ENCODE measurements at regions not wholly inside any gene's neighbourhood (a gene's known extent, or its start where the extent isn't known, plus 50 kb on each side); places are given as distances from the start of the nearest gene placed in this dataset.

DNA sequence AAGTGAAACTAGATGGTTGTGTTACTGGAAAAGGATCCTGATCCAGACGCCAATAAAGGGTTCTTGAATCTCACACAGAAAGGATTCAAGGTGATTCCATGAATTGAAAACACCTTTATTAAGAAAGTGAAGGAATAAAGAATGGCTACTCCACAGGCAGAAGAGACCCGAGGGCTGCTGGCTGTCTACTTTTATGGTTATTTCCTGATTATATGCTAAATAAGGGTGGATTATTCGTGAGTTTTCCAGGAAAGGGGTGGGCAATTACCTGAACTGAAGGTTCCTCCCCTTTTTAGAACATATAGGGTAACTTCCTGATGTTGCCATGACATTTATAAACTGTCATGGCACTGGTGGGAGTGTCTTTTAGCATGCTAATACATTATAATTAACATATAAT is 50.9 kb upstream of the WARS2 start:
- no peaks in the 10 kb centered on the region for H3K4me1 ChIP-seq
- no peak overlapping the region for H3K4me3 ChIP-seq
- 87 to 90% methylated on average over 3 of the region's 3 CpGs for WGBS, 2 donors
- no peaks in the 10 kb centered on the region for H3K27me3 ChIP-seq
- no peaks in the 10 kb centered on the region for H3K36me3 ChIP-seq
- no peak overlapping the region for H3K27ac ChIP-seq
- no peaks in the 10 kb centered on the region for H3K9me3 ChIP-seq
- DNase-seq = no peak
- intact Hi-C loops (cut with DNase I) = no loop called here
- TF ChIP-seq, protein P1, sequence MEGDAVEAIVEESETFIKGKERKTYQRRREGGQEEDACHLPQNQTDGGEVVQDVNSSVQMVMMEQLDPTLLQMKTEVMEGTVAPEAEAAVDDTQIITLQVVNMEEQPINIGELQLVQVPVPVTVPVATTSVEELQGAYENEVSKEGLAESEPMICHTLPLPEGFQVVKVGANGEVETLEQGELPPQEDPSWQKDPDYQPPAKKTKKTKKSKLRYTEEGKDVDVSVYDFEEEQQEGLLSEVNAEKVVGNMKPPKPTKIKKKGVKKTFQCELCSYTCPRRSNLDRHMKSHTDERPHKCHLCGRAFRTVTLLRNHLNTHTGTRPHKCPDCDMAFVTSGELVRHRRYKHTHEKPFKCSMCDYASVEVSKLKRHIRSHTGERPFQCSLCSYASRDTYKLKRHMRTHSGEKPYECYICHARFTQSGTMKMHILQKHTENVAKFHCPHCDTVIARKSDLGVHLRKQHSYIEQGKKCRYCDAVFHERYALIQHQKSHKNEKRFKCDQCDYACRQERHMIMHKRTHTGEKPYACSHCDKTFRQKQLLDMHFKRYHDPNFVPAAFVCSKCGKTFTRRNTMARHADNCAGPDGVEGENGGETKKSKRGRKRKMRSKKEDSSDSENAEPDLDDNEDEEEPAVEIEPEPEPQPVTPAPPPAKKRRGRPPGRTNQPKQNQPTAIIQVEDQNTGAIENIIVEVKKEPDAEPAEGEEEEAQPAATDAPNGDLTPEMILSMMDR (IDR thresholded peaks at IDR 0.05) = no peak
- TF ChIP-seq POLR2A (IDR thresholded peaks at IDR 0.05) = no peak

DNA sequence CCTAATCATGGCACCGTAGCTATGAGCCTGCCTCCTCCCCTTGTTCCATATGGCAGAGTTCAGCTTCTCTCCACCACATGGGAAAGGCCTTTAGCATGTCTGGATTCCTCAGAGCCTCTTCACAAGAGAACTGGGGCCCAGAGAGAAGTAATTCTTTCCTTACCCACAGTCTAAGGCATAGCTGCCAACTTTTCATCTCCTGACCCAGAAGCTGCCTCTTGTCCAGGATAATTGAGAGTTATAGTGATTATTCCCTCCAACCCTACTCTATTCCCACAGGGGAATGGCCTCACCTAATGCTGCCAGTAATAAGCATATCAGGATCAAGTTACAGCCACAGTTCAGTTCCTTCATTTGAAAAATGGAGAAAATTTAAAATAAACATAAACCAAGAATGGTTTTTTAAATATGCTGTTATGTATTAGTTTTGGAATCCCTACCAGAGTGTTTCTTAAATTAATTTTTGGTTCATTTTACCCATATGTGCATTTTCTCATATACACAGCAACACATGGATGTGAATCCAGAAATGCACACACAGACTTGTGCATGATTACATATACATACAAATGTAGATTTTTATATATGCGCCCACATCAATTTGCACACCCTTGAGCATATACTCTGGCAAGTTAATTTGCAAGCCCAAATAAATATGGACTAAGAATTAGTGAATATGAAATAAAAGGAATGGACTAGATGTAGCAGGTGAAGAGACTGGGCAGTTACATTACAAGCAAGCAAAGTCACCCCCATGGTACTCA is 63.9 kb upstream of the WARS2 start:
- H3K27me3 ChIP-seq = no peaks in the 10 kb centered on the region
- intact Hi-C loops (cut with DNase I) = no loop called here
- 96% methylated on average over 2 of the region's 2 CpGs for WGBS, 2 donors
- no peaks in the 10 kb centered on the region for H3K36me3 ChIP-seq
- no peak for DNase-seq
- TF ChIP-seq POLR2AphosphoS5 (IDR thresholded peaks at IDR 0.05) (no peak), EP300 (IDR thresholded peaks at IDR 0.05) (no peak), POLR2A (IDR thresholded peaks at IDR 0.05) (no peak)
- TF ChIP-seq, protein P1 (IDR thresholded peaks at IDR 0.05) = no peak
- peaks cover 0 to 2% (median under 1%) of the 10 kb centered on the region in 4 donors for H3K9me3 ChIP-seq
- no peaks in the 10 kb centered on the region for H3K4me1 ChIP-seq
- no peak overlapping the region for H3K4me3 ChIP-seq
- H3K27ac ChIP-seq = no peak overlapping the region

DNA sequence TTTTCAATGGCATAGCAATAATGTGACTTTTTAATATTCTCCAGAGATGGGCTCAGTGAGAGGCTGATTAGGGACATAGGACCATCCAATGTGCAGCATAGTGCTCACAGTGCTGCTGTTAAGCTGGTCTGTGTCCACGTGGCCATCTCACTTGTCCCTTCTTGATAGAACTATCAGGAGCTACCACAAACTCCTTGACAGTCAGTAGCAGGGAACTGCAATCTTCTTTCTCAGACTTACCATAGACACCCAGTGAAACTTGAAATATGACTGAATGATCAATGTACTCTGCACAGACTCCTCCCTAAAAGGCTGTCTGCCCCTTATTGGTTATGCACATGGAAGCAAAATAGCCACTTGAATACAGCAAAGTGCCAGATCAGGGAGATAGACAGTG is 64.5 kb upstream of the WARS2 start:
- intact Hi-C loops (cut with DNase I) = no loop called here
- Histone ChIP-seq H3K27ac (no peak overlapping the region), H3K4me3 (no peak overlapping the region), H3K27me3 (no peaks in the 10 kb centered on the region), H3K36me3 (no peaks in the 10 kb centered on the region), H3K9me3 (peaks cover 0 to 1% (median 0%) of the 10 kb centered on the region in 4 donors), H3K4me1 (no peaks in the 10 kb centered on the region)
- WGBS, 2 donors = 93 to 96% methylated on average over 1 of the region's 1 CpG
- TF ChIP-seq POLR2AphosphoS5 (IDR thresholded peaks at IDR 0.05) = no peak
- TF ChIP-seq POLR2A (IDR thresholded peaks at IDR 0.05) = no peak
- TF ChIP-seq EP300 (IDR thresholded peaks at IDR 0.05) = no peak
- TF ChIP-seq, protein P1 (IDR thresholded peaks at IDR 0.05) = no peak
- DNase-seq = no peak

DNA sequence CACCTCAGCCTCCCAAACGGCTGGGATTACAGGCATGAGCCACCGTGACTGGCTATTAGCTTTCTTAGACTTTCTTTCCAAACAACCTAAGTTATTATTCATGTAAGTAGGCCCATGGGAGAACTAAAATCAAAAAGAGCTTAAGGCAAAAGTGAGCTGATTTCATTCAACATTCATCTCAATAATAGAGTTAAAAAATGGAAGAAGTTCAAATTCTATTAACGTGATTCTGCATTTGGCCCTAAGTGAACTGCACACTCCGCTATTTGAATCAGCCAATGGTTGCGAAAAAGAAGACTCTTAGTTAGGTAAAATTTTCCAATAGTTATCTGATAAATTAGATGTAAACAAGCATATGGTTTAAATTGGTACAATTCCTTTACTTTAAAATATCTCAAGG is 68.6 kb upstream of the WARS2 start:
- no peak overlapping the region for H3K27ac ChIP-seq
- TF ChIP-seq POLR2AphosphoS5 (IDR thresholded peaks at IDR 0.05) = no peak
- no peak for TF ChIP-seq POLR2A (IDR thresholded peaks at IDR 0.05)
- TF ChIP-seq, protein P1 (IDR thresholded peaks at IDR 0.05) = no peak
- TF ChIP-seq EP300 (IDR thresholded peaks at IDR 0.05) = no peak
- WGBS, 2 donors = 95 to 96% methylated on average over 5 of the region's 5 CpGs
- peaks cover 0 to 4% (median 0%) of the 10 kb centered on the region in 4 donors for H3K9me3 ChIP-seq
- H3K4me1 ChIP-seq = no peaks in the 10 kb centered on the region
- intact Hi-C loops (cut with DNase I) = no loop called here
- no peaks in the 10 kb centered on the region for H3K27me3 ChIP-seq
- DNase-seq = no peak
- no peak overlapping the region for H3K4me3 ChIP-seq
- no peaks in the 10 kb centered on the region for H3K36me3 ChIP-seq
